CD14-positive monocyte (primary cell): ENCODE measurements at regions not wholly inside any gene's neighbourhood (a gene's known extent, or its start where the extent isn't known, plus 50 kb on each side); places are given as distances from the start of the nearest gene placed in this dataset.

Source experiments
- DNase-seq, 3 donors: peaks; one replicate each; pipeline ENCODE4 v3.0.0-alpha.2; 2011 to 2022
- H2AFZ ChIP-seq: 2 replicates; pipeline ENCODE4 v1.6.0; 2012; ENCODE audit warnings: mild to moderate bottlenecking, low read depth, low read length, inconsistent platforms; ENCODE audit not compliant: insufficient read depth, poor library complexity, severe bottlenecking
- H3K27ac ChIP-seq, 2 donors: 1 replicate in 1 of 2; 2 replicates in 1 of 2; pipeline ENCODE4 v1.5.1; 2012 to 2013; ENCODE audit warnings: low read length in 2 of 2, control low read depth in 1 of 2, inconsistent platforms in 1 of 2, low read depth in 1 of 2, mild to moderate bottlenecking in 1 of 2
- H3K27me3 ChIP-seq, 2 donors: one replicate each; pipeline versions ENCODE4 v1.6.0 to v1.6.1; 2011 to 2013; ENCODE audit warnings: low read length in 2 of 2; ENCODE audit not compliant: control insufficient read depth in 2 of 2, insufficient read depth in 2 of 2
- H3K36me3 ChIP-seq, 2 donors: replicated peaks in 1 of 2; 1 replicate in 1 of 2; 2 replicates in 1 of 2; pipeline versions ENCODE4 v1.5.1 to v1.6.1; 2012 to 2013; ENCODE audit warnings: low read length in 2 of 2, control low read depth in 1 of 2, inconsistent platforms in 1 of 2, mild to moderate bottlenecking in 1 of 2; ENCODE audit not compliant: insufficient read depth in 2 of 2, control insufficient read depth in 1 of 2
- H3K4me1 ChIP-seq, 2 donors: 1 replicate in 1 of 2; 2 replicates in 1 of 2; pipeline versions ENCODE4 v1.5.1 to v1.6.1; 2012 to 2013; ENCODE audit warnings: low read length in 2 of 2, control low read depth in 1 of 2, inconsistent platforms in 1 of 2, mild to moderate bottlenecking in 1 of 2, moderate library complexity in 1 of 2; ENCODE audit not compliant: insufficient read depth in 2 of 2, control insufficient read depth in 1 of 2
- H3K4me2 ChIP-seq: replicated peaks from 2 replicates; pipeline ENCODE3; 2012; ENCODE audit warnings: low read length, moderate library complexity, mild to moderate bottlenecking; ENCODE audit not compliant: poor library complexity, severe bottlenecking; ENCODE audit errors: extremely low read depth
- H3K4me3 ChIP-seq, 3 experiments: fragments of 200-600 bp in 1 of 3; sonication (generic) in 1 of 3; replicated peaks in 1 of 3; 1 replicate in 2 of 3; 2 replicates in 1 of 3; pipeline ENCODE4 v1.5.1; 2011 to 2013; ENCODE audit warnings: low read length in 3 of 3, mild to moderate bottlenecking in 3 of 3, control low read depth in 2 of 3, low read depth in 2 of 3, inconsistent platforms in 1 of 3, moderate library complexity in 1 of 3
- H3K79me2 ChIP-seq: 2 replicates; pipeline ENCODE4 v1.6.0; 2012; ENCODE audit warnings: mild to moderate bottlenecking, control low read depth, inconsistent platforms, low read length, moderate library complexity; ENCODE audit not compliant: insufficient read depth
- H3K9ac ChIP-seq: 2 replicates; pipeline ENCODE4 v1.6.0; 2017; ENCODE audit warnings: low read length, mild to moderate bottlenecking; ENCODE audit not compliant: insufficient read depth, poor library complexity, severe bottlenecking
- H3K9me3 ChIP-seq, 2 donors: replicated peaks in 1 of 2; 1 replicate in 1 of 2; 2 replicates in 1 of 2; pipeline versions ENCODE4 v1.5.1 to v1.6.1; 2012 to 2013; ENCODE audit warnings: low read length in 2 of 2, control low read depth in 1 of 2; ENCODE audit not compliant: control insufficient read depth in 1 of 2, insufficient read depth in 1 of 2
- H4K20me1 ChIP-seq: 2 replicates; pipeline ENCODE4 v1.6.0; 2012; ENCODE audit warnings: mild to moderate bottlenecking, low read length, control low read depth, moderate library complexity; ENCODE audit not compliant: insufficient read depth
- H3K27ac Mint-ChIP-seq, 7 donors: one replicate each; pipeline ENCODE4 v1.8.0; 2020; ENCODE audit warnings: mild to moderate bottlenecking in 7 of 7, mixed read lengths in 7 of 7, moderate library complexity in 6 of 7, inconsistent platforms in 2 of 7
- H3K27me3 Mint-ChIP-seq, 3 donors: one replicate each; pipeline ENCODE4 v1.8.0; 2021 to 2022; ENCODE audit warnings: low read depth in 3 of 3, mild to moderate bottlenecking in 3 of 3, mixed read lengths in 3 of 3, moderate library complexity in 3 of 3, inconsistent platforms in 1 of 3
- H3K36me3 Mint-ChIP-seq, 2 donors: one replicate each; pipeline ENCODE4 v1.8.0; 2020; ENCODE audit warnings: mixed read lengths in 2 of 2, inconsistent platforms in 1 of 2, mild to moderate bottlenecking in 1 of 2
- H3K4me1 Mint-ChIP-seq: one replicate; pipeline ENCODE4 v1.8.0; 2020; ENCODE audit warnings: mild to moderate bottlenecking, mixed read lengths
- H3K4me3 Mint-ChIP-seq, 2 donors: one replicate each; pipeline ENCODE4 v1.8.0; 2020; ENCODE audit warnings: mild to moderate bottlenecking in 2 of 2, mixed read lengths in 2 of 2, moderate library complexity in 1 of 2
- H3K9me3 Mint-ChIP-seq, 7 donors: one replicate each; pipeline ENCODE4 v1.8.0; 2020 to 2022; ENCODE audit warnings: mixed read lengths in 7 of 7, mild to moderate bottlenecking in 6 of 7, moderate library complexity in 6 of 7, inconsistent platforms in 2 of 7
- CTCF ChIP-seq: fragments of 200-600 bp; IDR thresholded peaks from one replicate; pipeline ENCODE4 v1.8.0; 2022; ENCODE audit warnings: antibody characterized with exemption, mild to moderate bottlenecking
- WGBS: methylation state at CpG from one replicate; pipeline ENCODE4 v1.1.5; 2013; ENCODE audit warnings: missing lambda C conversion rate; ENCODE audit not compliant: insufficient coverage; 5-methylcytosine and 5-hydroxymethylcytosine counted together
- intact Hi-C, 2 donors: fragments of 100-400 bp; cut with micrococcal nuclease; formaldehyde crosslinking; loops; one replicate each; pipeline versions ENCODE4 v1.15.0 to v1.15.1; 2023

GRCh38 chr9:33660772-33661171 lies 134.6 kb upstream of the PRSS3 start:
- TF ChIP-seq CTCF, result no peak
- peaks cover 9 to 10% of the 10 kb centered on the region in 2 donors for H3K4me1 ChIP-seq
- H3K79me2 ChIP-seq, result no peaks in the 10 kb centered on the region
- Mint-ChIP-seq H3K27ac (no peak overlapping the region), H3K36me3 (no peaks in the 10 kb centered on the region), H3K27me3 (peaks cover 0 to 7% (median 2%) of the 10 kb centered on the region in 3 donors), H3K4me3 (no peak overlapping the region), H3K9me3 (no peaks in the 10 kb centered on the region), H3K4me1 (peaks cover 13% of the 10 kb centered on the region)
- H3K27me3 ChIP-seq, result no peaks in the 10 kb centered on the region
- H3K27ac ChIP-seq, result no peak overlapping the region
- H2AFZ ChIP-seq, result no peak overlapping the region
- WGBS, result no CpG with 5 or more reads among the region's 3 CpGs
- H3K4me3 ChIP-seq, result no peak overlapping the region
- H4K20me1 ChIP-seq, result no peaks in the 10 kb centered on the region
- H3K9me3 ChIP-seq, result no peaks in the 10 kb centered on the region
- H3K4me2 ChIP-seq, result no peak overlapping the region
- no peak for DNase-seq
- no peak overlapping the region for H3K9ac ChIP-seq
- H3K36me3 ChIP-seq, result no peaks in the 10 kb centered on the region
- intact Hi-C loops, result no loop called here

- Histone ChIP-seq H3K27ac (no peak overlapping the region), H3K9ac (no peak overlapping the region), H3K4me1 (peaks cover 9 to 10% of the 10 kb centered on the region in 2 donors), H3K36me3 (no peaks in the 10 kb centered on the region), H3K27me3 (no peaks in the 10 kb centered on the region), H3K9me3 (no peaks in the 10 kb centered on the region), H3K4me2 (no peak overlapping the region), H3K4me3 (no peak overlapping the region), H4K20me1 (no peaks in the 10 kb centered on the region), H2AFZ (no peak overlapping the region), H3K79me2 (no peaks in the 10 kb centered on the region)
- TF ChIP-seq CTCF, result no peak
- Mint-ChIP-seq H3K27ac (no peak overlapping the region), H3K27me3 (peaks cover 0 to 7% (median 2%) of the 10 kb centered on the region in 3 donors), H3K9me3 (no peaks in the 10 kb centered on the region), H3K4me1 (peaks cover 13% of the 10 kb centered on the region), H3K36me3 (no peaks in the 10 kb centered on the region), H3K4me3 (no peak overlapping the region)
- WGBS, result no CpG with 5 or more reads among the region's 3 CpGs
- no peak for DNase-seq
- intact Hi-C loops, result no loop called here
These were observed 134.2 kb upstream of the PRSS3 start for GRCh38 chr9:33661176-33661575.
